ENCODE measurements at regions not wholly inside any gene's neighbourhood (a gene's known extent, or its start where the extent isn't known, plus 50 kb on each side); places are given as distances from the start of the nearest gene placed in this dataset.

DNA sequence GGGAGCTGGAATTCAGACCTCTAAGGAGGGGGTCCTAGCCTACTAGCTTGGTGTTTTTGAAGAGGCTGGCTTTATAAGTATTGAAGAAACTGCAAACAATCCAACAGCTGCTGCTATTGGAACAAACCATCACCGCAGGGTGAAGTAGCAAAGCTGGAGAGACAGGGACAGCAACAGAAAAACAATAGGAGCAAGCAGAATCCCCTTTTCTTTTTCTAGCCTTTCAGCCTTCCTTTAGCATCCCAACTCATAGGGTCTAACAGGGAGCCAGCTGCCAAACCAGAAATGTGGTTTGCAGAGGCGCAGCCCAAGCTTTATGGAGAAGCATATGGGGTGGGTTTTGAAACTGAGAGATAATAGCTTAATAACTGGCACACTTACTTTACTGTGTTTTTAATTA, 106.2 kb upstream of the CHMP2B start:
- Histone ChIP-seq H3K27ac (ENCODE audit: low read depth, low read length, poor library complexity, severe bottlenecking) (no peak overlapping the region), H3K4me1 (ENCODE audit: insufficient read depth, low read length, poor library complexity, severe bottlenecking) (no peaks in the 10 kb centered on the region), H3K9me2 (ENCODE audit: insufficient read depth, low read length) (no peaks in the 10 kb centered on the region), H3K79me2 (ENCODE audit: insufficient read depth, low read depth, low read length) (no peaks in the 10 kb centered on the region), H2AFZ (ENCODE audit: low read length) (no peak overlapping the region), H4K20me1 (ENCODE audit: insufficient read depth, low read length) (no peaks in the 10 kb centered on the region), H3K9me3 (ENCODE audit: low read length) (no peaks in the 10 kb centered on the region), H3K36me3 (ENCODE audit: insufficient read depth, low read length) (no peaks in the 10 kb centered on the region), H3K4me3 (ENCODE audit: low read depth, low read length, poor library complexity, severe bottlenecking) (no peak overlapping the region), H3K4me2 (ENCODE audit: low read length) (no peak overlapping the region)
- intact Hi-C loops (cut with micrococcal nuclease; ENCODE audit: unreplicated experiment), result no loop called here
- ChIA-PET POLR2A (no interaction called here), CTCF (ENCODE audit: unreplicated experiment) (no interaction called here)
- no peak for DNase-seq (ENCODE audit: low spot score)
- TF ChIP-seq EZH2phosphoT487 (IDR thresholded peaks at IDR 0.05; ENCODE audit: borderline replicate concordance, low read depth, low read length), result no peak
- TF ChIP-seq, protein P1, sequence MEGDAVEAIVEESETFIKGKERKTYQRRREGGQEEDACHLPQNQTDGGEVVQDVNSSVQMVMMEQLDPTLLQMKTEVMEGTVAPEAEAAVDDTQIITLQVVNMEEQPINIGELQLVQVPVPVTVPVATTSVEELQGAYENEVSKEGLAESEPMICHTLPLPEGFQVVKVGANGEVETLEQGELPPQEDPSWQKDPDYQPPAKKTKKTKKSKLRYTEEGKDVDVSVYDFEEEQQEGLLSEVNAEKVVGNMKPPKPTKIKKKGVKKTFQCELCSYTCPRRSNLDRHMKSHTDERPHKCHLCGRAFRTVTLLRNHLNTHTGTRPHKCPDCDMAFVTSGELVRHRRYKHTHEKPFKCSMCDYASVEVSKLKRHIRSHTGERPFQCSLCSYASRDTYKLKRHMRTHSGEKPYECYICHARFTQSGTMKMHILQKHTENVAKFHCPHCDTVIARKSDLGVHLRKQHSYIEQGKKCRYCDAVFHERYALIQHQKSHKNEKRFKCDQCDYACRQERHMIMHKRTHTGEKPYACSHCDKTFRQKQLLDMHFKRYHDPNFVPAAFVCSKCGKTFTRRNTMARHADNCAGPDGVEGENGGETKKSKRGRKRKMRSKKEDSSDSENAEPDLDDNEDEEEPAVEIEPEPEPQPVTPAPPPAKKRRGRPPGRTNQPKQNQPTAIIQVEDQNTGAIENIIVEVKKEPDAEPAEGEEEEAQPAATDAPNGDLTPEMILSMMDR (conservative IDR thresholded peaks at IDR 0.05; ENCODE audit: low read length), result no peak
- no TSS peak for BruUV-seq (replicated peaks)

DNA sequence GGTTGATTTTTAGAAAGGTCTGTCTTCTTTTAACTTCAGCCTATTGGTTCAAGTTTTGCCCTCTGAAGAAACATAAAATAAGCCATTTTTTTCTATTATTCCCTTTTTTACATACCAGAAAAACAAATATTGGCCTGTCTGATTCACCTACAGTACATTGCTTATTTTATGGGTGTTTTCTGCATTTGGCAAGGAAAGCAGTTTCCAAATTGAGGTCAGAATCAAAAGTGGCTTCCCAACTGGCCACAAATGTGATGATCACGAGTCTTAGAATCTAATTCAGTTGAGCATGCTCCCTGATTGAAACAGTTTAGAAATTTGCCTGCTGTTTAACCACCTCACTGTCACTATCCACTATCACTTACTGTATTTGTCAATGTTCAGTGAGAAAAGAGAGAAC, 106.9 kb upstream of the CHMP2B start:
- POLR2A ChIA-PET, result no interaction called here
- H3K36me3 ChIP-seq (ENCODE audit: insufficient read depth, low read length), result no peaks in the 10 kb centered on the region
- no peak overlapping the region for H3K27ac ChIP-seq (ENCODE audit: low read depth, low read length, poor library complexity, severe bottlenecking)
- no peaks in the 10 kb centered on the region for H4K20me1 ChIP-seq (ENCODE audit: insufficient read depth, low read length)
- no peak overlapping the region for H3K4me2 ChIP-seq (ENCODE audit: low read length)
- no peak overlapping the region for H3K4me3 ChIP-seq (ENCODE audit: low read depth, low read length, poor library complexity, severe bottlenecking)
- intact Hi-C loops (cut with micrococcal nuclease; ENCODE audit: unreplicated experiment), result no loop called here
- no peaks in the 10 kb centered on the region for H3K4me1 ChIP-seq (ENCODE audit: insufficient read depth, low read length, poor library complexity, severe bottlenecking)
- DNase-seq (ENCODE audit: low spot score), result no peak
- H3K79me2 ChIP-seq (ENCODE audit: insufficient read depth, low read depth, low read length), result no peaks in the 10 kb centered on the region
- TF ChIP-seq, protein P1 (conservative IDR thresholded peaks at IDR 0.05; ENCODE audit: low read length), result no peak
- no peak for TF ChIP-seq EZH2phosphoT487 (IDR thresholded peaks at IDR 0.05; ENCODE audit: borderline replicate concordance, low read depth, low read length)
- no peaks in the 10 kb centered on the region for H3K9me2 ChIP-seq (ENCODE audit: insufficient read depth, low read length)
- H3K9me3 ChIP-seq (ENCODE audit: low read length), result no peaks in the 10 kb centered on the region
- no peak overlapping the region for H2AFZ ChIP-seq (ENCODE audit: low read length)
- CTCF ChIA-PET (ENCODE audit: unreplicated experiment), result no interaction called here
- BruUV-seq (replicated peaks), result no TSS peak

DNA sequence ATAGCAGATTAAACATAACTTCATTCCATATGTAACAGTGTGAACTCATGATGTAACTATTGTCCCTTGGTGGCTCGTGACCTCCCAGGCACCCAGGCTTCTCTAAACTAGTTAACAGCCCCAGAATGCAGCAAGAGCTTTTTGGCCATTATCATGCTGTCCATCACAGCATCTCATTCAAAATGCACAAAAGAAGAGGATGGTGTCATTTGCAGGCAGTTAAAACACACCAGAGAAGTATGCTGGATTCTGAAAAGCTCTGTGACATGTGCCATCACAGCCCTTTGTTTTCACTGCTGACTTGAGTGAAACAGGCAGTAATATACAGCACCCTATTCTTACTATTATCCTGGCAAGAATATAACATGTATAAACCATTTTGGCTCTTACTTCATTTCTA, 117.6 kb upstream of the CHMP2B start:
- Histone ChIP-seq H3K79me2 (ENCODE audit: insufficient read depth, low read depth, low read length) (no peaks in the 10 kb centered on the region), H3K27ac (ENCODE audit: low read depth, low read length, poor library complexity, severe bottlenecking) (no peak overlapping the region), H4K20me1 (ENCODE audit: insufficient read depth, low read length) (no peaks in the 10 kb centered on the region), H3K4me1 (ENCODE audit: insufficient read depth, low read length, poor library complexity, severe bottlenecking) (no peaks in the 10 kb centered on the region), H3K4me2 (ENCODE audit: low read length) (no peak overlapping the region), H3K4me3 (ENCODE audit: low read depth, low read length, poor library complexity, severe bottlenecking) (no peak overlapping the region), H3K9me3 (ENCODE audit: low read length) (no peaks in the 10 kb centered on the region), H3K36me3 (ENCODE audit: insufficient read depth, low read length) (no peaks in the 10 kb centered on the region), H3K9me2 (ENCODE audit: insufficient read depth, low read length) (no peaks in the 10 kb centered on the region), H2AFZ (ENCODE audit: low read length) (no peak overlapping the region)
- CTCF ChIA-PET (ENCODE audit: unreplicated experiment), result no interaction called here
- BruUV-seq (replicated peaks), result no TSS peak
- no peak for DNase-seq (ENCODE audit: low spot score)
- TF ChIP-seq EZH2phosphoT487 (IDR thresholded peaks at IDR 0.05; ENCODE audit: borderline replicate concordance, low read depth, low read length), result no peak
- TF ChIP-seq, protein P1 (conservative IDR thresholded peaks at IDR 0.05; ENCODE audit: low read length), result no peak
- POLR2A ChIA-PET, result no interaction called here
- intact Hi-C loops (cut with micrococcal nuclease; ENCODE audit: unreplicated experiment), result no loop called here

Measured in OCI-LY7 (cell line).